GM12878 (cell line): ENCODE measurements at regions not wholly inside any gene's neighbourhood (a gene's known extent, or its start where the extent isn't known, plus 50 kb on each side); places are given as distances from the start of the nearest gene placed in this dataset.

Experiments
- ATAC-seq: fragments of 200-7000 bp; cut with Tn5 transposase; 3 replicates; pipeline ENCODE4 v1.9.1; 2020; ENCODE audit warnings: mild to moderate bottlenecking, moderate library complexity
- BruUV-seq: library from RNA; stranded (reverse); fragments of 400-500 nt; replicated peaks from 2 replicates; lab custom pipeline; 2021; lab: Mats Ljungman, UMichigan
- CTCF ChIA-PET: fragments of 300-600 bp; sonication (Branson Sonifier 250); formaldehyde crosslinking; extraction: SDS; loops from one replicate; lab custom pipeline; 2021; ENCODE audit warnings: inconsistent platforms; lab: Yijun Ruan, JAX
- POLR2A ChIA-PET: fragments of 350-600 bp; formaldehyde crosslinking; extraction: SDS; loops from one replicate; lab custom pipeline; 2021; ENCODE audit warnings: inconsistent platforms; lab: Charles Lee
- RAD21 ChIA-PET: fragments of 300-600 bp; sonication (Branson Sonifier 250); formaldehyde crosslinking; loops from one replicate; lab custom pipeline; 2023; ENCODE audit warnings: antibody characterized with exemption; ENCODE audit not compliant: unreplicated experiment; lab: Charles Lee
- SMC1A ChIA-PET: fragments of 300-600 bp; sonication (Branson Sonifier 250); formaldehyde crosslinking; loops from one replicate; lab custom pipeline; 2023; ENCODE audit not compliant: unreplicated experiment, uncharacterized antibody; lab: Charles Lee
- DNase-seq: peaks from one replicate; pipeline ENCODE4 v3.0.0-alpha.2; 2011; ENCODE audit warnings: low read depth, low spot score
- FAIRE-seq: peaks from 3 replicates; lab custom pipeline; 2011; peaks lifted over from hg19 to GRCh38; lab: Jason Lieb, UNC
- H2AFZ ChIP-seq: 2 replicates; pipeline ENCODE4 v1.6.0; 2011; ENCODE audit warnings: low read depth, low read length, control low read depth; ENCODE audit not compliant: control insufficient read depth
- H3K27ac ChIP-seq: 2 replicates; pipeline ENCODE4 v1.5.1; 2011; ENCODE audit warnings: control low read depth; ENCODE audit not compliant: control insufficient read depth, insufficient read depth
- H3K27me3 ChIP-seq, 2 experiments: replicated peaks in 1 of 2; 2 replicates each; pipeline versions ENCODE4 v1.6.0 to v1.6.1; 2011; ENCODE audit warnings: low read length in 1 of 2; ENCODE audit not compliant: control insufficient read depth in 2 of 2, insufficient read depth in 2 of 2
- H3K36me3 ChIP-seq, 2 experiments: 2 replicates each; pipeline ENCODE4 v1.5.1; 2011; ENCODE audit warnings: low read length in 1 of 2; ENCODE audit not compliant: control insufficient read depth in 2 of 2, insufficient read depth in 2 of 2
- H3K4me1 ChIP-seq: 2 replicates; pipeline ENCODE4 v1.6.1; 2011; ENCODE audit warnings: mild to moderate bottlenecking, low read length, moderate library complexity, mixed read lengths; ENCODE audit not compliant: control insufficient read depth, insufficient read depth
- H3K4me2 ChIP-seq: 2 replicates; pipeline ENCODE4 v1.6.0; 2011; ENCODE audit warnings: control low read depth; ENCODE audit not compliant: control insufficient read depth, insufficient read depth
- H3K4me3 ChIP-seq: fragments of 200-600 bp; sonication (generic); 2 replicates; pipeline ENCODE4 v1.5.1; 2016
- H3K79me2 ChIP-seq: 2 replicates; pipeline ENCODE4 v1.6.0; 2011; ENCODE audit warnings: low read length; ENCODE audit not compliant: control insufficient read depth, insufficient read depth
- H3K9ac ChIP-seq: 2 replicates; pipeline ENCODE4 v1.8.0; 2011; ENCODE audit warnings: low read length, control low read depth, mixed read lengths; ENCODE audit not compliant: control insufficient read depth, insufficient read depth
- H3K9me3 ChIP-seq: replicated peaks from 3 replicates; pipeline ENCODE4 v1.5.1; 2011; ENCODE audit warnings: mild to moderate bottlenecking, low read length; ENCODE audit not compliant: control insufficient read depth, insufficient read depth
- H4K20me1 ChIP-seq: 2 replicates; pipeline ENCODE4 v1.6.0; 2011; ENCODE audit not compliant: control insufficient read depth, insufficient read depth
- CTCF ChIP-seq, 3 experiments: IDR thresholded peaks in 2 of 3; conservative IDR thresholded peaks in 1 of 3; 2 replicates each; pipeline ENCODE4 v1.5.1; 2011; ENCODE audit warnings: low read depth in 3 of 3, low read length in 3 of 3, mild to moderate bottlenecking in 3 of 3, control low read depth in 2 of 3, moderate library complexity in 2 of 3, inconsistent platforms in 1 of 3, mixed read lengths in 1 of 3; ENCODE audit not compliant: control insufficient read depth in 2 of 3, insufficient read depth in 1 of 3; ENCODE audit errors: extremely low read depth in 1 of 3
- EGR1 ChIP-seq, 2 experiments: IDR thresholded peaks; 1 replicate in 1 of 2; 2 replicates in 1 of 2; pipeline ENCODE4 v1.6.1; 2011 to 2012; ENCODE audit warnings: low read depth in 2 of 2, low read length in 2 of 2, borderline replicate concordance in 1 of 2, mild to moderate bottlenecking in 1 of 2, moderate library complexity in 1 of 2
- ELK1 ChIP-seq: IDR thresholded peaks from 2 replicates; pipeline ENCODE4 v1.6.1; 2012; ENCODE audit warnings: low read depth, low read length, improper control_type of control experiment
- ESRRA ChIP-seq: IDR thresholded peaks from 2 replicates; pipeline ENCODE4 v1.6.1; 2012; ENCODE audit warnings: mild to moderate bottlenecking, low read length, improper control_type of control experiment
- ETV6 ChIP-seq, 2 experiments: fragments of 450-650 bp in 1 of 2; IDR thresholded peaks in 1 of 2; conservative IDR thresholded peaks in 1 of 2; 2 replicates each; pipeline ENCODE4 v1.6.1; 2014; ENCODE audit warnings: antibody characterized with exemption in 1 of 2, borderline replicate concordance in 1 of 2, low read depth in 1 of 2, mild to moderate bottlenecking in 1 of 2, moderate library complexity in 1 of 2
- NFYB ChIP-seq: IDR thresholded peaks from 2 replicates; pipeline ENCODE4 v1.6.1; 2011; ENCODE audit warnings: low read depth, mild to moderate bottlenecking, low read length, improper control_type of control experiment, moderate library complexity; ENCODE audit not compliant: insufficient read depth
- SIX5 ChIP-seq: IDR thresholded peaks from 2 replicates; pipeline ENCODE4 v1.6.1; 2011; ENCODE audit warnings: mild to moderate bottlenecking, low read depth, low read length, moderate library complexity; ENCODE audit not compliant: severe bottlenecking
- TBL1XR1 ChIP-seq: IDR thresholded peaks from 2 replicates; pipeline ENCODE4 v1.6.1; 2012; ENCODE audit warnings: low read depth, low read length, improper control_type of control experiment
- WGBS: methylation state at CpG from one replicate; pipeline ENCODE4 v1.1.6; 2016; ENCODE audit warnings: low lambda C conversion rate; ENCODE audit not compliant: insufficient replicate concordance, insufficient coverage; ENCODE audit errors: missing lambda C conversion rate; 5-methylcytosine and 5-hydroxymethylcytosine counted together
- in situ Hi-C: fragments of 300-500 bp; cut with MboI; formaldehyde crosslinking; loops from 9 replicates; pipeline ENCODE4 v1.14.3; 2018; ENCODE audit warnings: mixed read lengths
- intact Hi-C: fragments of 100-400 bp; cut with micrococcal nuclease; formaldehyde crosslinking; loops from one replicate; pipeline ENCODE4 v1.14.2; 2022; ENCODE audit not compliant: unreplicated experiment
- TF ChIP-seq, protein P1 (sequence below): fragments of 450-650 bp; IDR thresholded peaks from 2 replicates; pipeline ENCODE4 v1.6.1; 2017; ENCODE audit warnings: mild to moderate bottlenecking, low read depth, inconsistent platforms; ENCODE audit not compliant: poor library complexity, severe bottlenecking

GRCh38 chr15:62953496-62954045 lies 89.0 kb upstream of the TPM1 start:
- ATAC-seq: no peak
- no peaks in the 10 kb centered on the region for H3K9me3 ChIP-seq
- RAD21 ChIA-PET: no interaction called here

GRCh38 chr15:62957130-62957529 lies 85.4 kb upstream of the TPM1 start:
- H3K9me3 ChIP-seq: no peaks in the 10 kb centered on the region
- H3K79me2 ChIP-seq: no peaks in the 10 kb centered on the region
- no peak for FAIRE-seq
- H3K4me1 ChIP-seq: no peaks in the 10 kb centered on the region
- ChIA-PET POLR2A (no interaction called here), RAD21 (no interaction called here), CTCF (no interaction called here), SMC1A (interaction anchor here (0.5 kb wide), 1 partner anchor 209 kb away, joined by 3 read pairs; no protein-coding TSS in a partner anchor)
- H3K27ac ChIP-seq: no peak overlapping the region
- no peak overlapping the region for H3K4me2 ChIP-seq
- DNase-seq: no peak
- 54% methylated on average over 6 of the region's 6 CpGs for WGBS
- no peaks in the 10 kb centered on the region for H3K36me3 ChIP-seq
- intact Hi-C loops: no loop called here
- H3K27me3 ChIP-seq: no peaks in the 10 kb centered on the region; a peak in 2 of 4 replicates
- in situ Hi-C loops: no loop called here
- no TSS peak for BruUV-seq
- H4K20me1 ChIP-seq: no peaks in the 10 kb centered on the region
- ATAC-seq: no peak
- no peak overlapping the region for H3K4me3 ChIP-seq
- no peak overlapping the region for H2AFZ ChIP-seq
- H3K9ac ChIP-seq: no peak overlapping the region
- TF ChIP-seq, protein P1, sequence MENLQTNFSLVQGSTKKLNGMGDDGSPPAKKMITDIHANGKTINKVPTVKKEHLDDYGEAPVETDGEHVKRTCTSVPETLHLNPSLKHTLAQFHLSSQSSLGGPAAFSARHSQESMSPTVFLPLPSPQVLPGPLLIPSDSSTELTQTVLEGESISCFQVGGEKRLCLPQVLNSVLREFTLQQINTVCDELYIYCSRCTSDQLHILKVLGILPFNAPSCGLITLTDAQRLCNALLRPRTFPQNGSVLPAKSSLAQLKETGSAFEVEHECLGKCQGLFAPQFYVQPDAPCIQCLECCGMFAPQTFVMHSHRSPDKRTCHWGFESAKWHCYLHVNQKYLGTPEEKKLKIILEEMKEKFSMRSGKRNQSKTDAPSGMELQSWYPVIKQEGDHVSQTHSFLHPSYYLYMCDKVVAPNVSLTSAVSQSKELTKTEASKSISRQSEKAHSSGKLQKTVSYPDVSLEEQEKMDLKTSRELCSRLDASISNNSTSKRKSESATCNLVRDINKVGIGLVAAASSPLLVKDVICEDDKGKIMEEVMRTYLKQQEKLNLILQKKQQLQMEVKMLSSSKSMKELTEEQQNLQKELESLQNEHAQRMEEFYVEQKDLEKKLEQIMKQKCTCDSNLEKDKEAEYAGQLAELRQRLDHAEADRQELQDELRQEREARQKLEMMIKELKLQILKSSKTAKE: no peak
- TF ChIP-seq EGR1 (IDR thresholded peaks at IDR 0.05; ENCODE audit: borderline replicate concordance in 1 of 2, low read depth in 2 of 2, low read length in 2 of 2) (no peak), SIX5 (no peak), TBL1XR1 (no peak), CTCF (IDR thresholded peaks at IDR 0.05 in 2 of 3, conservative IDR thresholded peaks at IDR 0.05 in 1 of 3; ENCODE audit: control insufficient read depth in 2 of 3, extremely low read depth in 1 of 3, insufficient read depth in 1 of 3, low read depth in 3 of 3, low read length in 3 of 3) (no peak), NFYB (no peak), ETV6 (conservative IDR thresholded peaks at IDR 0.05 in 1 of 2, IDR thresholded peaks at IDR 0.05 in 1 of 2; ENCODE audit: borderline replicate concordance in 1 of 2, low read depth in 1 of 2) (no peak), ESRRA (no peak)

More at GRCh38 chr15:62953496-62954045, 89.0 kb upstream of the TPM1 start:
- Histone ChIP-seq H2AFZ (no peak overlapping the region), H3K27ac (no peak overlapping the region), H4K20me1 (no peaks in the 10 kb centered on the region; the same call in 1 of the 2 replicates), H3K79me2 (no peaks in the 10 kb centered on the region), H3K9ac (no peak overlapping the region), H3K36me3 (no peaks in the 10 kb centered on the region), H3K4me3 (no peak overlapping the region), H3K27me3 (peaks cover 0 to 3% of the 10 kb centered on the region in 2 experiments; a peak in 2 of 4 replicates), H3K4me1 (no peaks in the 10 kb centered on the region), H3K4me2 (no peak overlapping the region)
- SMC1A ChIA-PET: no interaction called here
- BruUV-seq: no TSS peak
- no peak for DNase-seq
- FAIRE-seq: no peak
- in situ Hi-C loops (no loop called here), intact Hi-C loops (no loop called here)
- 66% methylated on average over 24 of the region's 24 CpGs for WGBS
- no peak for TF ChIP-seq ELK1
- POLR2A ChIA-PET: no interaction called here
- CTCF ChIA-PET: no interaction called here
